Left renal cortex interstitium (tissue), 4 donors: ENCODE measurements at regions not wholly inside any gene's neighbourhood (a gene's known extent, or its start where the extent isn't known, plus 50 kb on each side); places are given as distances from the start of the nearest gene placed in this dataset.
"Not testable (repeated sequence)": the region's sequence is repeated elsewhere in the genome, so short reads cannot be mapped to it uniquely, and the experiment has no call there.

Source experiments
- DNase-seq, 4 donors: peaks; one replicate each; pipeline ENCODE4 v3.0.0-alpha.2; 2013; ENCODE audit warnings: low read depth in 4 of 4, low spot score in 2 of 4, missing footprints in 1 of 4

DNA sequence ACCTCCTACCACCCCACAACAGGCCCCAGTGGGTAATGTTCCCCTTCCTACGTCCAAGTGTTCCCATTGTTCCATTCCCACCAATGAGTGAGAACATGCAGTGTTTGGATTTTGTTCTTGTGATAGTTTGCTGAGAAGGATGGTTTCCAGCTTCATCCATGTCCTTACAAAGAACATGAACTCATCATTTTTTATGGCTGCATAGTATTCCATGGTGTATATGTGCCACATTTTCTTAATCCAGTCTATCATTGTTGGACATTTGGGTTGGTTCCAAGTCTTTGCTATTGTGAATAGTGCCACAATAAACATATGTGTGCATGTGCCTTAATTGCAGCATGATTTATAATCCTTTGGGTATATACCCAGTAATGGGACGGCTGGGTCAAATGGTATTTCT is 81.6 kb downstream of the P2RY10 start:
- DNase-seq = not testable (repeated sequence)

GRCh38 chrX:79035421-79035820 is 90.2 kb downstream of the P2RY10 start:
- DNase-seq = peak in 1 of 4 donors; percentile 2

GRCh38 chrX:79036157-79036880 is 91.1 kb downstream of the P2RY10 start:
- no peak for DNase-seq

DNA sequence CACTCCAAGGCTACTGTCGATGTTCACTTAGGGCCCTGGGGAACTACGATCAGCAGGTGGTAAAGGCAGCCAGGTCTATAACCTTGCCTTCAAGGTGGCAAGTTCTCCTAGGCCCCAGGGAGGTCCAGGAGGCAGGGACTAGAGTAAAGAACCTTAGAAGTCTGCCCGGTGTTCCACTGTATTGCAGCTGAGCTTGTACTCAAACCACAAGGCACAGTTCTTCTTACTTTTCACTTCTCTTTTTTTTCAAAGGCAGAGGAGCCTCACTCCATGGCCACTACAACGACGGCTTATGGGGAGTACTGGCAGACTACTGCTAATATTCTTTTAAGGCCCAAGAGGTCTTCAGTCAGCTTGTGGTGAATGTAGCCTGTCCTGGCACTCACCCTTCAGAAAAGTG is 78.8 kb upstream of the GPR174 start:
- no peak for DNase-seq

DNA sequence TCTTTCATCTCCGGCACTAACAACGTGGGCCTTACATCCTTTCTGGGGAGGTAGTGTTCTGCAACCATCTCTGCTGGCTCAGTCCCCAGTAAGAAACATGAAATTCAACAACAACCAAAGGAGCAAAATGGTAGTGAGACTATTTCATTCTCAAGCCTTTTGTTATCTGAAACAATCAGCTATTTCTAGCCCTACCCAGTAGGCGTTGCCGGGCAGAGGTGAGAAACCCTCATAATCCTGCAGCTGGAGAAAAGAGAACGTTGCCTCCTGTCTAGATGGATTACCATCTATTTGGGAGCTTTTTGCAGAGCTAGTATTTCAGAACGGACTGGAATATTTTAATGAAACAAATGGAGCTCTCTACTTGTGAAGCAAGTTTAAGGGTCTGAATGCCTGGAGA is 66.4 kb upstream of the GPR174 start:
- no peak for DNase-seq

DNA sequence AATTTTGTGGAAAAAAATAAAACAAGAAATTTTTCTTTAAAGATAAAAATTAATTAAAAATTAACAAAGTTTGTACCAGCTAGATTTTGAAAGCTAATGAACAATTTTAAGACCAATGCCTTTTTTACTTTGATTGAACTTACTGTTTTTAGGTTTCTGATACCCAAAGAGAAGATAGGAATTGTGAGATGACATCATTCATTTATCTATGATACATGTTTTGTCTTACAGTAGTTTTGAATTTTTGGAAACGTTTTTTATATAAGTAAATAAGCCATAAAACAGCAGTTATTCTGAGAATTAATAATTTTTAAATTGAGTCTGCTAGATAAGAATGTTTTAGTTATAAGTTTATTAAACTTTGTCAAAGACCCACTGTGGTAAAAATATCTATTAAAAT is 65.0 kb upstream of the GPR174 start:
- DNase-seq = no peak

- no peak for DNase-seq
Measured at GRCh38 chrX:79080141-79080540, 64.3 kb upstream of the GPR174 start.

DNA sequence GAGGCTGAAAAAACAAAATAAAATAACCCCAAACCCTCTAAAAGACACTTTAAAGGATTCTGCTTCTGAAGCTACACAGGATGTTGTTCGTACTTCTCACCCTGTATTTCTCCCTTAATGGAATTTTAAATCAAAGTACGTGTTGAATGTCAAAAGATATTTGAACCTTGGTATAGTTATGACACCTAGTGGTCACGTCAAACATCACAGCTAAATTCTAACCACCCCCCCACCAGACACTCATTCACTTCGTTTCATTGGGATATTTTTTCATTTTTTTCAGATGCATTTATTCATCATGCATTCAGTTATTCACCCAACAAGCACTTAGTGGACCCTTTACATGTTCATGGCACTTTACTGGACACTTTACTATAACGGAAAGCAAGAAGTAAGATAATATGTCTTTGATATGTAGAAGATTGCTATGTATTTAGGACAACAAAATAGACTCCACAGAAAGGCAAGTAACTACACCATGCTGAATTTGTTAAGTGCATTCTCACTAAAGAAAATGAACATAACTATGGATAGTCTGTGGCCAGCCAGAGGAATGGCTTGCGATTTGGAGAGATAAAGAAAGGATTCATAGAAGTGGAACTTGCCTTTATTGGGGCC is 62.5 kb upstream of the GPR174 start:
- peak in 1 of 4 donors; percentile 13 for DNase-seq

GRCh38 chrX:79082899-79083298 is 61.6 kb upstream of the GPR174 start:
- no peak for DNase-seq

- DNase-seq = no peak
Measured at GRCh38 chrX:79084923-79085322, 59.6 kb upstream of the GPR174 start.

DNA sequence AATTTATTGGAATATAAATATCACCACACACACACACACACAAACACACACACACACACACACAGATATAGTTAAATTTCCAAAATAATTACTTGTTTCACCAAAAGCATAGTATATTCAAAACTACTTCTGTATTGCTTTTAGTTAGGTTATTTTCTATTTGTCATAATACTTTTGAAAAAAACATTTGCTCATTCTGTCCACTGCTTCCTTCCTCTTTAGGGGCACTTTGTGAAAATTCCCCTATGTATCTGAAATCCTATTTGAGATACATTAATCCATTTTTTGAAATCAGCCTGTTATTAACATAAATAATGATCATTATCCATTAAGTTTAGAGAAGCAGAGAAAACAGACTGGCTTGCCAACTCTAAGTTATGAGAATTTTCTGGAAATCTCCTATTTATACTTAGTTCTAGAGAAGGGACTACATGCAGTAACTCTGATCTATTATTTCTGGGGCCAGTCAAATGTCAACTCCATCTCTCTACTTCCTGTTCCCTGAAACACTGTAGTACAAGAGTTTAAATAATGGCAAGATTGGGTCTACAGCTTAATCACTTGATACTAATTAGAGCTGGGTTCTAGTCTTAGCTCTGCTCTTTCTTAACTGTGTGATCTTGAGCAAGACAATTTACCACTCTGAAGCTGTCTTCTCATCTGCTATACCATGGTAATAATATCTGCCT is 54.4 kb upstream of the GPR174 start:
- no peak for DNase-seq

DNA sequence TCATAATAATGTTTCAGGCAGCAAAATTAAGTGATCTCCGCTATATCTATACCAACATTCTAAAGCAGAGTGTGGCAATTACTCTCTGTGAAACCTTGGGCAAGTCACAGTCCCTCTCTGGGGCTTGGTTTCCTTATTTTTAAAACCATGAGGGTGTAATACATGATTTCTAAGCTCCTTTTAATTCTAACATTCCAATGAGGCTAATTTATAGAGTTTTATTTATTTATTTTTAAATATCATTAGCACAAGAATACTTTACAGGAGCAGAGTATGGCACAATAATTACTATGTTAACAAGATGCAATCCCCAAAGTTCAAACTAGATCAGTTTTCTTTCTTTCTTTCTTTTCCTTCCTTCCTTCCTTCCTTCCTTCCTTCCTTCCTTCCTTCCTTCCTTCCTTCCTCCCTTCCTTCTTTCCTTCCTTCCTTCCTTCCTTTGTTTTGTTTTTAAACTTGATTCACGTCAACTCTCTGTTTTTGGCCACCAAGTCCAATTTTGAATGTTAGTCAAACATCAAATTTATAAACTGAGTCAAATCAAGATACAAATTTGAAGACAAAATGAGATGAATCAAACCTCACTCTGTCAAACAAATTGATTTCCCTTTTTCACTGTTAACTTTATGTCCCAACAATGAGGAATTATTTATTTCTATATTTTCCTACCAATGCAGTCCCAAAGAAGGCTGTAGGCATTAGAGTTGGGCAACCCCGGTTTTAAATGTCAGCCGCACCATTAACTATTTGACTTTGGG is 50.2 kb upstream of the GPR174 start:
- DNase-seq = no peak
